Smooth muscle cell (in vitro differentiated cells): ENCODE measurements at regions not wholly inside any gene's neighbourhood (a gene's known extent, or its start where the extent isn't known, plus 50 kb on each side); places are given as distances from the start of the nearest gene placed in this dataset.

ENCODE experiments used
- DNase-seq: peaks from one replicate; lab custom pipeline; 2025; ENCODE audit not compliant: unreplicated experiment; lab: John Stamatoyannopoulos, UW
- H2AFZ ChIP-seq: fragments of 200-600 bp; sonication (generic); 2 replicates; pipeline ENCODE4 v1.6.0; 2016; ENCODE audit warnings: antibody characterized with exemption, low read depth, mild to moderate bottlenecking
- H3F3A ChIP-seq: fragments of 200-600 bp; sonication (generic); 2 replicates; pipeline ENCODE4 v1.6.0; 2017; ENCODE audit warnings: antibody characterized with exemption, low read depth
- H3K27ac ChIP-seq: fragments of 200-600 bp; sonication (generic); 2 replicates; pipeline ENCODE4 v1.5.1; 2016; ENCODE audit warnings: low read depth, mild to moderate bottlenecking
- H3K27me3 ChIP-seq: fragments of 200-600 bp; sonication (generic); 2 replicates; pipeline ENCODE4 v1.6.1; 2016; ENCODE audit warnings: low read depth, mild to moderate bottlenecking
- H3K36me3 ChIP-seq: fragments of 200-600 bp; sonication (generic); 2 replicates; pipeline ENCODE4 v1.5.1; 2016; ENCODE audit warnings: low read depth
- H3K4me1 ChIP-seq: fragments of 200-600 bp; sonication (generic); 2 replicates; pipeline ENCODE4 v1.5.1; 2016; ENCODE audit warnings: low read depth
- H3K4me2 ChIP-seq: fragments of 200-600 bp; sonication (generic); 2 replicates; pipeline ENCODE4 v1.6.0; 2016; ENCODE audit warnings: mild to moderate bottlenecking
- H3K4me3 ChIP-seq: fragments of 200-600 bp; sonication (generic); 2 replicates; pipeline ENCODE4 v1.5.1; 2016; ENCODE audit warnings: mild to moderate bottlenecking
- H3K79me2 ChIP-seq: fragments of 200-600 bp; sonication (generic); 2 replicates; pipeline ENCODE4 v1.6.0; 2016; ENCODE audit warnings: low read depth, mild to moderate bottlenecking
- H3K9ac ChIP-seq: fragments of 200-600 bp; sonication (generic); 2 replicates; pipeline ENCODE4 v1.6.0; 2016; ENCODE audit warnings: low read depth
- H3K9me3 ChIP-seq: fragments of 200-600 bp; sonication (generic); replicated peaks from 2 replicates; pipeline ENCODE4 v1.5.1; 2016; ENCODE audit warnings: low read depth
- H4K20me1 ChIP-seq: fragments of 200-600 bp; sonication (generic); 2 replicates; pipeline ENCODE4 v1.6.0; 2016; ENCODE audit warnings: low read depth
- CTCF ChIP-seq: fragments of 200-600 bp; sonication (generic); IDR thresholded peaks from 2 replicates; pipeline ENCODE4 v1.5.1; 2017; ENCODE audit warnings: borderline replicate concordance, mild to moderate bottlenecking, antibody characterized with exemption; ENCODE audit not compliant: insufficient read depth, poor library complexity, severe bottlenecking
- WGBS: methylation state at CpG from one replicate; pipeline ENCODE4 v1.1.7; 2016; ENCODE audit warnings: low lambda C conversion rate; 5-methylcytosine and 5-hydroxymethylcytosine counted together

GRCh38 chr5:32496104-32496503, 51.6 kb upstream of the ZFR start:
- H3K4me2 ChIP-seq, result peak overlapping the region; percentile 40
- H3K4me3 ChIP-seq, result no peak overlapping the region
- no peaks in the 10 kb centered on the region for H3K36me3 ChIP-seq
- no peaks in the 10 kb centered on the region for H3F3A ChIP-seq
- H3K4me1 ChIP-seq, result no peaks in the 10 kb centered on the region
- no peak for TF ChIP-seq CTCF
- H4K20me1 ChIP-seq, result no peaks in the 10 kb centered on the region
- peak overlapping the region; percentile 29 for H3K9ac ChIP-seq
- H3K27me3 ChIP-seq, result no peaks in the 10 kb centered on the region
- no peaks in the 10 kb centered on the region for H3K79me2 ChIP-seq
- no peak for DNase-seq
- H3K9me3 ChIP-seq, result no peaks in the 10 kb centered on the region
- 29% methylated on average over 5 of the region's 5 CpGs for WGBS
- peak overlapping the region; percentile 79 for H2AFZ ChIP-seq
- H3K27ac ChIP-seq, result peak overlapping the region; percentile 80

- H3K9ac ChIP-seq, result no peak overlapping the region
- WGBS, result 96% methylated on average over 6 of the region's 6 CpGs
- no peak overlapping the region for H3K27ac ChIP-seq
- H3K4me3 ChIP-seq, result no peak overlapping the region
- no peaks in the 10 kb centered on the region for H3K36me3 ChIP-seq
- H3K4me1 ChIP-seq, result no peaks in the 10 kb centered on the region
- H2AFZ ChIP-seq, result no peak overlapping the region
- H3F3A ChIP-seq, result no peaks in the 10 kb centered on the region
- H3K9me3 ChIP-seq, result no peaks in the 10 kb centered on the region
- H3K4me2 ChIP-seq, result no peak overlapping the region
- H3K79me2 ChIP-seq, result no peaks in the 10 kb centered on the region
- H3K27me3 ChIP-seq, result no peaks in the 10 kb centered on the region
- DNase-seq, result no peak
- TF ChIP-seq CTCF, result no peak
- no peaks in the 10 kb centered on the region for H4K20me1 ChIP-seq
Observed at GRCh38 chr5:32494827-32495226, 50.3 kb upstream of the ZFR start.
